ENCODE measurements at regions not wholly inside any gene's neighbourhood (a gene's known extent, or its start where the extent isn't known, plus 50 kb on each side); places are given as distances from the start of the nearest gene placed in this dataset.

DNA sequence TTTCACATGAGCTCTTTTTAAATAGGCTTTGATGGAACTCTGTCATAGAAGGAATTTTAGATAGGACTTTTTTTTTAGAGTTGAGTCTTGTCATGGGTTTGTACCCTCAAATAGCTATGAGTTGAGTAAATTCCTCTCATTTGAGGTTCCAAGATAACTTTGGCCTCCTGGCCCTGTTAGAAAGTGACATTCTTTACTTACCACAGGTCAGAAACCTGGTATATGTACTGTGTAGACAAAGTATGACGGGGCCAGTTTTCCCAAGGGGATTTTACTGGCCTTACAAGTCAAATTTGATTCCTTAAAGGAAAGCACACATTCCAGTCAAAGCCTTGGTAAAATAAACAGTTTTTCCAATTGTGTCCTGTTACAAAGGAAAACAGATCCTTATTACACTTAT lies 729.3 kb upstream of the LUZP2 start:
- ChIA-PET CTCF (interaction anchor here (0.6 kb wide), 1 partner anchor 307 kb away, joined by 3 read pairs; no protein-coding TSS in a partner anchor), POLR2A (no interaction called here)
- no peaks in the 10 kb centered on the region for H3K27me3 ChIP-seq (ENCODE audit: control insufficient read depth, insufficient read depth, low read length)
- H3K4me3 ChIP-seq (ENCODE audit: low read depth, low read length), result no peak overlapping the region
- DNase-seq (ENCODE audit: low read depth), result no peak
- H3K36me3 ChIP-seq (ENCODE audit: control insufficient read depth, insufficient read depth, low read length), result no peaks in the 10 kb centered on the region
- no peak for TF ChIP-seq CTCF (IDR thresholded peaks at IDR 0.05; ENCODE audit: insufficient read depth, low read depth, low read length)

DNA sequence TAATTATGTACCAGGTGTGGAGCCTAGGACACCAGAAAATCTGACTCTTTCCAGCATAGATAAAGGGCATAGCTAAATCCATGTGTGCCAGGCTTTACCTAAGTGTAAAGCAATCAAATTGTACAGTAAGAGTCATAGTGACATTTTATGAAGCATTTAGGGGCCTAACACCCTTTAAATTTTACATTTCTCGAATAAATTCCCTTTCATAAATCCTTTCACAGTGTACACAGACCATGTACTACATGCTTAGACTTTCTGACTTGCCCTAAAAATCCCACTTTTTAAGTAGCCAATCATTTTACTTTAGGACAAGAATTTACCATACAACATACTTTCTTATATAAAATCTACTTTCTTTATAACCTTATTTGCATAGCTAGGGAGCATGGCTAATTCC lies 727.6 kb upstream of the LUZP2 start:
- ChIA-PET CTCF (no interaction called here), POLR2A (no interaction called here)
- Histone ChIP-seq H3K36me3 (ENCODE audit: control insufficient read depth, insufficient read depth, low read length) (no peaks in the 10 kb centered on the region), H3K27me3 (ENCODE audit: control insufficient read depth, insufficient read depth, low read length) (no peaks in the 10 kb centered on the region), H3K4me3 (ENCODE audit: low read depth, low read length) (no peak overlapping the region)
- DNase-seq (ENCODE audit: low read depth), result no peak
- TF ChIP-seq CTCF (IDR thresholded peaks at IDR 0.05; ENCODE audit: insufficient read depth, low read depth, low read length), result no peak

DNA sequence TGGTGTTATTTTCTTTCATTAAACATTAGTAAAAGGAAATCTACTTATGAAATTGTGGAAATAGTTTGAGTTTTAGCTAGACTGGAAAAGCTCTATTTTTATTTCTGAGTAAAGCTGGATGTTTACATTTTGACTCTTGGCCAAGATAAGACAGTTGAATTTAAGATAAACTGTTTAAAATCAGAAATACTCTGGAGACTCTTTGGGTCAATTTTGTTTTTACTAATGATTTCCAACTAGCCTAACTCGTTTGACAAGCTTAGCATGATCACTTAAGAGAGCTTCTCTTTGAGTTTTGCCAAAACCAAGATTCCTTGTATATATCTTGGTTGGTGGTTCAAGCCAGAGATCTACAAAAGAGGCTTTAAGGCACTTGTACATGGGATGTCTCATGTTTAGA lies 724.8 kb upstream of the LUZP2 start:
- ChIA-PET CTCF (interaction anchor here (0.9 kb wide), 1 partner anchor 12 kb away, joined by 3 read pairs; no protein-coding TSS in a partner anchor), POLR2A (no interaction called here)
- H3K36me3 ChIP-seq (ENCODE audit: control insufficient read depth, insufficient read depth, low read length), result no peaks in the 10 kb centered on the region
- DNase-seq (ENCODE audit: low read depth), result no peak
- no peak overlapping the region for H3K4me3 ChIP-seq (ENCODE audit: low read depth, low read length)
- H3K27me3 ChIP-seq (ENCODE audit: control insufficient read depth, insufficient read depth, low read length), result no peaks in the 10 kb centered on the region
- no peak for TF ChIP-seq CTCF (IDR thresholded peaks at IDR 0.05; ENCODE audit: insufficient read depth, low read depth, low read length)

- no peak for TF ChIP-seq CTCF (IDR thresholded peaks at IDR 0.05; ENCODE audit: insufficient read depth, low read depth, low read length)
- ChIA-PET CTCF (no interaction called here), POLR2A (no interaction called here)
- no peak overlapping the region for H3K4me3 ChIP-seq (ENCODE audit: low read depth, low read length)
- H3K27me3 ChIP-seq (ENCODE audit: control insufficient read depth, insufficient read depth, low read length), result no peaks in the 10 kb centered on the region
- DNase-seq (ENCODE audit: low read depth), result no peak
- H3K36me3 ChIP-seq (ENCODE audit: control insufficient read depth, insufficient read depth, low read length), result no peaks in the 10 kb centered on the region
These were observed 717.9 kb upstream of the LUZP2 start for GRCh38 chr11:23778971-23779370.

GRCh38 chr11:23780231-23780630 lies 716.6 kb upstream of the LUZP2 start:
- Histone ChIP-seq H3K27me3 (ENCODE audit: control insufficient read depth, insufficient read depth, low read length) (no peaks in the 10 kb centered on the region), H3K4me3 (ENCODE audit: low read depth, low read length) (no peak overlapping the region), H3K36me3 (ENCODE audit: control insufficient read depth, insufficient read depth, low read length) (no peaks in the 10 kb centered on the region)
- ChIA-PET CTCF (no interaction called here), POLR2A (no interaction called here)
- no peak for DNase-seq (ENCODE audit: low read depth)
- TF ChIP-seq CTCF (IDR thresholded peaks at IDR 0.05; ENCODE audit: insufficient read depth, low read depth, low read length), result no peak
